Pons (tissue), 1 donor: ENCODE measurements at regions not wholly inside any gene's neighbourhood (a gene's known extent, or its start where the extent isn't known, plus 50 kb on each side); places are given as distances from the start of the nearest gene placed in this dataset.

Experiments
- DNase-seq: peaks from one replicate; pipeline ENCODE4 v3.0.0-alpha.2; 2016; ENCODE audit warnings: low spot score

- no peak for DNase-seq
Observed at GRCh38 chr6:94535798-94536197, 1041.5 kb upstream of the MANEA start.

GRCh38 chr6:94511502-94512088 is 1065.7 kb upstream of the MANEA start:
- no peak for DNase-seq

GRCh38 chr6:94510877-94511276 is 1066.5 kb upstream of the MANEA start:
- DNase-seq: no peak

- no peak for DNase-seq
Observed at GRCh38 chr6:94501516-94501915, 1075.8 kb upstream of the MANEA start.

- DNase-seq: no peak
Observed at GRCh38 chr6:94498099-94498498, 1078.7 kb upstream of the EPHA7 start.

GRCh38 chr6:94494500-94494899 is 1075.1 kb upstream of the EPHA7 start:
- no peak for DNase-seq

- no peak for DNase-seq
Observed at GRCh38 chr6:94487371-94487770, 1068.0 kb upstream of the EPHA7 start.

- peak; percentile 23 for DNase-seq
Observed at GRCh38 chr6:94478133-94479005, 1059.0 kb upstream of the EPHA7 start.

- DNase-seq: no peak
Observed at GRCh38 chr6:94468830-94469229, 1049.5 kb upstream of the EPHA7 start.

- DNase-seq: no peak
Observed at GRCh38 chr6:94464018-94464510, 1044.7 kb upstream of the EPHA7 start.

GRCh38 chr6:94463306-94463705 is 1043.9 kb upstream of the EPHA7 start:
- no peak for DNase-seq

GRCh38 chr6:94462231-94462630 is 1042.9 kb upstream of the EPHA7 start:
- DNase-seq: no peak

- no peak for DNase-seq
Observed at GRCh38 chr6:94456266-94456665, 1036.9 kb upstream of the EPHA7 start.

GRCh38 chr6:94454231-94454630 is 1034.9 kb upstream of the EPHA7 start:
- no peak for DNase-seq

- DNase-seq: no peak
Observed at GRCh38 chr6:94446120-94446519, 1026.8 kb upstream of the EPHA7 start.

- peak; percentile 20 for DNase-seq
Observed at GRCh38 chr6:94443701-94444100, 1024.3 kb upstream of the EPHA7 start.

- no peak for DNase-seq
Observed at GRCh38 chr6:94424692-94425091, 1005.3 kb upstream of the EPHA7 start.

- no peak for DNase-seq
Observed at GRCh38 chr6:94417363-94417762, 998.0 kb upstream of the EPHA7 start.

GRCh38 chr6:94414041-94414440 is 994.7 kb upstream of the EPHA7 start:
- DNase-seq: no peak

GRCh38 chr6:94401311-94401710 is 982.0 kb upstream of the EPHA7 start:
- DNase-seq: peak; percentile 79

- DNase-seq: no peak
Observed at GRCh38 chr6:94394822-94395221, 975.5 kb upstream of the EPHA7 start.

- no peak for DNase-seq
Observed at GRCh38 chr6:94389218-94389617, 969.9 kb upstream of the EPHA7 start.

GRCh38 chr6:94377835-94378234 is 958.5 kb upstream of the EPHA7 start:
- DNase-seq: no peak
